HFFc6 (cell line): ENCODE measurements at regions not wholly inside any gene's neighbourhood (a gene's known extent, or its start where the extent isn't known, plus 50 kb on each side); places are given as distances from the start of the nearest gene placed in this dataset.

ENCODE experiments used
- DNase-seq: peaks from one replicate; pipeline ENCODE4 v3.0.0-alpha.2; 2018
- H3K27ac Mint-ChIP-seq: 2 replicates; pipeline ENCODE4 v1.8.0; 2020; ENCODE audit warnings: mild to moderate bottlenecking, mixed read lengths
- H3K27me3 Mint-ChIP-seq: 2 replicates; pipeline ENCODE4 v1.8.0; 2021; ENCODE audit warnings: mild to moderate bottlenecking, moderate library complexity, mixed read lengths; ENCODE audit not compliant: insufficient read depth
- H3K36me3 Mint-ChIP-seq: 2 replicates; pipeline ENCODE4 v1.8.0; 2021; ENCODE audit warnings: low read depth, mixed read lengths
- H3K4me1 Mint-ChIP-seq: 2 replicates; pipeline ENCODE4 v1.8.0; 2020; ENCODE audit warnings: low read depth, mixed read lengths
- H3K4me3 Mint-ChIP-seq: 2 replicates; pipeline ENCODE4 v1.8.0; 2020; ENCODE audit warnings: mild to moderate bottlenecking, moderate library complexity, mixed read lengths
- H3K9me3 Mint-ChIP-seq: 2 replicates; pipeline ENCODE4 v1.8.0; 2020; ENCODE audit warnings: mild to moderate bottlenecking, mixed read lengths
- TF ChIP-seq, protein P1 (sequence below): fragments of 200-600 bp; sonication (generic); IDR thresholded peaks from 2 replicates; pipeline ENCODE4 v1.5.0; 2021; ENCODE audit warnings: antibody characterized with exemption, mild to moderate bottlenecking

- Mint-ChIP-seq H3K4me3 (no peak overlapping the region), H3K4me1 (no peaks in the 10 kb centered on the region), H3K27me3 (no peaks in the 10 kb centered on the region), H3K36me3 (no peaks in the 10 kb centered on the region), H3K27ac (no peak overlapping the region), H3K9me3 (peaks cover 8% of the 10 kb centered on the region; the same call in 1 of the 2 replicates)
- no peak for DNase-seq
- TF ChIP-seq, protein P1, sequence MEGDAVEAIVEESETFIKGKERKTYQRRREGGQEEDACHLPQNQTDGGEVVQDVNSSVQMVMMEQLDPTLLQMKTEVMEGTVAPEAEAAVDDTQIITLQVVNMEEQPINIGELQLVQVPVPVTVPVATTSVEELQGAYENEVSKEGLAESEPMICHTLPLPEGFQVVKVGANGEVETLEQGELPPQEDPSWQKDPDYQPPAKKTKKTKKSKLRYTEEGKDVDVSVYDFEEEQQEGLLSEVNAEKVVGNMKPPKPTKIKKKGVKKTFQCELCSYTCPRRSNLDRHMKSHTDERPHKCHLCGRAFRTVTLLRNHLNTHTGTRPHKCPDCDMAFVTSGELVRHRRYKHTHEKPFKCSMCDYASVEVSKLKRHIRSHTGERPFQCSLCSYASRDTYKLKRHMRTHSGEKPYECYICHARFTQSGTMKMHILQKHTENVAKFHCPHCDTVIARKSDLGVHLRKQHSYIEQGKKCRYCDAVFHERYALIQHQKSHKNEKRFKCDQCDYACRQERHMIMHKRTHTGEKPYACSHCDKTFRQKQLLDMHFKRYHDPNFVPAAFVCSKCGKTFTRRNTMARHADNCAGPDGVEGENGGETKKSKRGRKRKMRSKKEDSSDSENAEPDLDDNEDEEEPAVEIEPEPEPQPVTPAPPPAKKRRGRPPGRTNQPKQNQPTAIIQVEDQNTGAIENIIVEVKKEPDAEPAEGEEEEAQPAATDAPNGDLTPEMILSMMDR, result no peak
These were observed 762.6 kb downstream of the MRPL39 start for GRCh38 chr21:24844671-24845070.

DNA sequence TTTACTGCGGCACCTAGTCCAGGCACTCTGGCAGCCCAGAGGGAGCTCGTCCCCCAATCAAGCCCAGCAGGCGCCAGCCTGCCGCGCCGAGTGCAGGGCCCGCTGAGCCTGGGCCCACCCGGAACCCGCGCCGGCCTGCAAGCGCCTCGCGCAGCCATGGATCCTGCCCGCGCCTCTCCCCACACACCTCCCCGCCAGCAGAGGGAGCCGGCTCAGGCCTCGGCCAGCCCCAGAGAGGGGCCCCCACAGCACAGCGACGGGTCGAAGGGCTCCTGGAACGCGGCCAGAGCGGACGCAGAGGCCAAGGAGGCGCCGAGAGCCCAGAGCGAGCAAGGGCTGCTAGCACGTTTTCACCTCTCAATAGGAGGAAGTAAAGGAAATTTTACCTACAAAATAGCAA, 767.0 kb downstream of the MRPL39 start:
- Mint-ChIP-seq H3K36me3 (no peaks in the 10 kb centered on the region), H3K27me3 (no peaks in the 10 kb centered on the region), H3K27ac (no peak overlapping the region), H3K4me3 (no peak overlapping the region), H3K9me3 (peaks cover 15% of the 10 kb centered on the region), H3K4me1 (no peaks in the 10 kb centered on the region)
- TF ChIP-seq, protein P1, result no peak
- no peak for DNase-seq

GRCh38 chr21:24832961-24833360, 774.3 kb downstream of the MRPL39 start:
- TF ChIP-seq, protein P1, result no peak

DNA sequence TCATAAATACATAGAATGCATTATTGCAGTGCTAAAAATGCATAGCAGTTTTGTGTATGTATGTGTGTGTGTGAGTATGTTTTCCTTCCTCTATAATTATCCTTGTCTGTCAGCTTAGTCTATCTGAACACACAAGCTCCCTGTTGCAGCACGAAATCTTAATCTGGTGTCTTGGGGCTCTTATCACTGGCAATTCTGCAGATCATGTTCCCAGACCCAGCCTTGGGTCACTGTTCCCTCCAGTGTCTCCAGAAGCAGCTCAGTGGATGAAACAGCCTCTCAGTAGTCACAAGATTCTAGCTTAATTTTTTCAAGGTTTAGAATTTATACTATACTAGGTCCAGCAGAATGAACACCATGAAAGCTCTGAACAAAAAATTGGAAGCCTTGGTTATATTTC, 777.9 kb downstream of the MRPL39 start:
- no peak overlapping the region for H3K27ac Mint-ChIP-seq
- no peak overlapping the region for H3K4me3 Mint-ChIP-seq
- no peaks in the 10 kb centered on the region for H3K36me3 Mint-ChIP-seq
- DNase-seq, result no peak
- no peaks in the 10 kb centered on the region; the same call in 1 of the 2 replicates for H3K27me3 Mint-ChIP-seq
- peaks cover 4% of the 10 kb centered on the region; the same call in 1 of the 2 replicates for H3K9me3 Mint-ChIP-seq
- TF ChIP-seq, protein P1, result no peak
- H3K4me1 Mint-ChIP-seq, result no peaks in the 10 kb centered on the region

More at GRCh38 chr21:24832961-24833360, 774.3 kb downstream of the MRPL39 start:
- no peak for DNase-seq
- no peaks in the 10 kb centered on the region for H3K36me3 Mint-ChIP-seq
- no peaks in the 10 kb centered on the region for H3K4me1 Mint-ChIP-seq
- H3K27ac Mint-ChIP-seq, result no peak overlapping the region
- peaks cover 4% of the 10 kb centered on the region; the same call in 1 of the 2 replicates for H3K9me3 Mint-ChIP-seq
- H3K4me3 Mint-ChIP-seq, result no peak overlapping the region
- H3K27me3 Mint-ChIP-seq, result no peaks in the 10 kb centered on the region; the same call in 1 of the 2 replicates

- H3K4me3 Mint-ChIP-seq, result no peak overlapping the region
- H3K27me3 Mint-ChIP-seq, result no peaks in the 10 kb centered on the region; the same call in 1 of the 2 replicates
- H3K36me3 Mint-ChIP-seq, result no peaks in the 10 kb centered on the region
- no peak overlapping the region for H3K27ac Mint-ChIP-seq
- H3K9me3 Mint-ChIP-seq, result peaks cover 4% of the 10 kb centered on the region; the same call in 1 of the 2 replicates
- DNase-seq, result no peak
- TF ChIP-seq, protein P1, result no peak
- H3K4me1 Mint-ChIP-seq, result no peaks in the 10 kb centered on the region
These were observed 780.5 kb downstream of the MRPL39 start for GRCh38 chr21:24826822-24827221.

DNA sequence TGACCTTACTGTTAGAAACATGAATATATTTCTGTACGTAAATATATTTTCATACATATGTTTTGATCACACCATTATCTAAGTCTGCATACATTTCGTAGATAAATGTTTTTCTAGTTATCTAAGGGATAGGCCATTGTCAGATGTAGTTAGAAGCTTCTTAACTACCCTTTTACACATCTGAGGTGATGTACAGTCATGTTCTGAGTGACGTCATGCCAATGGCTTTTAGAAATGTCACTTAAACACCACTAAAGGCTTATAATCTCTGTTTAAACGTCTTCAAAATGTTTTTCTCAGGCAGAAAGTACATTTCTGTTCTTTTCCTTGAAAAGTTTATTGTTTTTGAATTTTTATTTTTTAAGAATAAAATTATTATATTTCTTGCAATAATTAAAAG, 781.9 kb downstream of the MRPL39 start:
- Mint-ChIP-seq H3K4me3 (no peak overlapping the region), H3K36me3 (no peaks in the 10 kb centered on the region), H3K9me3 (peaks cover 9% of the 10 kb centered on the region; the same call in 1 of the 2 replicates), H3K4me1 (no peaks in the 10 kb centered on the region), H3K27ac (no peak overlapping the region), H3K27me3 (no peaks in the 10 kb centered on the region)
- TF ChIP-seq, protein P1, result no peak
- no peak for DNase-seq
